Astrocyte (in vitro differentiated cells and primary cell): ENCODE measurements at regions not wholly inside any gene's neighbourhood (a gene's known extent, or its start where the extent isn't known, plus 50 kb on each side); places are given as distances from the start of the nearest gene placed in this dataset.
"Not testable (repeated sequence)": the region's sequence is repeated elsewhere in the genome, so short reads cannot be mapped to it uniquely, and the experiment has no call there.

Experiments
- DNase-seq: peaks from one replicate; pipeline ENCODE4 v3.0.0-alpha.2; 2010; ENCODE audit warnings: low read depth
- FAIRE-seq: peaks from 2 replicates; lab custom pipeline; 2011; peaks lifted over from hg19 to GRCh38; lab: Jason Lieb, UNC
- H2AFZ ChIP-seq: 2 replicates; pipeline ENCODE4 v1.6.0; 2012; ENCODE audit warnings: low read depth, low read length, inconsistent platforms
- H3K27ac ChIP-seq: 2 replicates; pipeline ENCODE4 v1.5.1; 2011; ENCODE audit warnings: low read depth, low read length, inconsistent platforms
- H3K27me3 ChIP-seq: 2 replicates; pipeline ENCODE4 v1.6.0; 2011; ENCODE audit warnings: low read length, inconsistent platforms; ENCODE audit not compliant: insufficient read depth
- H3K36me3 ChIP-seq: 2 replicates; pipeline ENCODE4 v1.5.1; 2011; ENCODE audit warnings: low read length, inconsistent platforms; ENCODE audit not compliant: insufficient read depth
- H3K4me1 ChIP-seq: 2 replicates; pipeline ENCODE4 v1.5.1; 2011; ENCODE audit warnings: low read length, inconsistent platforms; ENCODE audit not compliant: insufficient read depth
- H3K4me2 ChIP-seq: 2 replicates; pipeline ENCODE4 v1.6.0; 2012; ENCODE audit warnings: low read length, inconsistent platforms
- H3K4me3 ChIP-seq: 2 replicates; pipeline ENCODE4 v1.5.1; 2011; ENCODE audit warnings: low read depth, mild to moderate bottlenecking, low read length, inconsistent platforms; ENCODE audit not compliant: insufficient read depth
- H3K79me2 ChIP-seq: 2 replicates; pipeline ENCODE4 v1.6.0; 2012; ENCODE audit warnings: mild to moderate bottlenecking, low read length, inconsistent platforms; ENCODE audit not compliant: insufficient read depth
- H3K9ac ChIP-seq: 2 replicates; pipeline ENCODE4 v1.6.0; 2012; ENCODE audit warnings: mild to moderate bottlenecking, low read length, inconsistent platforms
- H3K9me3 ChIP-seq: 2 replicates; pipeline ENCODE4 v1.5.1; 2012; ENCODE audit warnings: low read depth, mild to moderate bottlenecking, low read length, inconsistent platforms; ENCODE audit not compliant: insufficient read depth
- H4K20me1 ChIP-seq: 2 replicates; pipeline ENCODE4 v1.6.0; 2012; ENCODE audit warnings: low read length, inconsistent platforms; ENCODE audit not compliant: insufficient read depth
- H3K27ac Mint-ChIP-seq: one replicate; pipeline ENCODE4 v1.8.0; 2021; ENCODE audit warnings: mild to moderate bottlenecking, mixed read lengths; ENCODE audit not compliant: unreplicated experiment
- H3K27me3 Mint-ChIP-seq: one replicate; pipeline ENCODE4 v1.8.0; 2021; ENCODE audit warnings: low read depth, mixed read lengths; ENCODE audit not compliant: unreplicated experiment
- H3K36me3 Mint-ChIP-seq: one replicate; pipeline ENCODE4 v1.8.0; 2021; ENCODE audit warnings: low read depth, mixed read lengths; ENCODE audit not compliant: unreplicated experiment
- H3K4me1 Mint-ChIP-seq: one replicate; pipeline ENCODE4 v1.8.0; 2021; ENCODE audit warnings: low read depth, mixed read lengths; ENCODE audit not compliant: unreplicated experiment
- H3K4me3 Mint-ChIP-seq: one replicate; pipeline ENCODE4 v1.8.0; 2021; ENCODE audit warnings: mild to moderate bottlenecking, moderate library complexity, mixed read lengths; ENCODE audit not compliant: unreplicated experiment
- H3K9me3 Mint-ChIP-seq: one replicate; pipeline ENCODE4 v1.8.0; 2021; ENCODE audit warnings: mild to moderate bottlenecking, mixed read lengths; ENCODE audit not compliant: unreplicated experiment

GRCh38 chr1:206362994-206363393 lies 107.3 kb upstream of the IKBKE start:
- not testable (repeated sequence) for H3K9ac ChIP-seq, H3K9me3 ChIP-seq, H3K36me3 Mint-ChIP-seq, H3K9me3 Mint-ChIP-seq, H3K36me3 ChIP-seq, H3K27ac ChIP-seq, H3K27me3 Mint-ChIP-seq, H3K79me2 ChIP-seq, DNase-seq, H2AFZ ChIP-seq, H3K4me3 Mint-ChIP-seq, H3K27ac Mint-ChIP-seq, H4K20me1 ChIP-seq, H3K4me1 ChIP-seq, H3K27me3 ChIP-seq, H3K4me2 ChIP-seq, H3K4me3 ChIP-seq, FAIRE-seq
- peaks cover 17% of the 10 kb centered on the region for H3K4me1 Mint-ChIP-seq

GRCh38 chr1:206365271-206365670 lies 105.0 kb upstream of the IKBKE start:
- not testable (repeated sequence) for H2AFZ ChIP-seq, H3K9me3 Mint-ChIP-seq, H3K36me3 Mint-ChIP-seq, H3K9me3 ChIP-seq, H3K79me2 ChIP-seq, FAIRE-seq, H4K20me1 ChIP-seq, H3K27me3 ChIP-seq, H3K27ac Mint-ChIP-seq, H3K4me3 Mint-ChIP-seq, H3K36me3 ChIP-seq, H3K4me1 ChIP-seq, H3K27ac ChIP-seq, H3K4me2 ChIP-seq, H3K9ac ChIP-seq, H3K4me3 ChIP-seq, H3K27me3 Mint-ChIP-seq
- peak; percentile 12 for DNase-seq
- peaks cover 14% of the 10 kb centered on the region for H3K4me1 Mint-ChIP-seq

DNA sequence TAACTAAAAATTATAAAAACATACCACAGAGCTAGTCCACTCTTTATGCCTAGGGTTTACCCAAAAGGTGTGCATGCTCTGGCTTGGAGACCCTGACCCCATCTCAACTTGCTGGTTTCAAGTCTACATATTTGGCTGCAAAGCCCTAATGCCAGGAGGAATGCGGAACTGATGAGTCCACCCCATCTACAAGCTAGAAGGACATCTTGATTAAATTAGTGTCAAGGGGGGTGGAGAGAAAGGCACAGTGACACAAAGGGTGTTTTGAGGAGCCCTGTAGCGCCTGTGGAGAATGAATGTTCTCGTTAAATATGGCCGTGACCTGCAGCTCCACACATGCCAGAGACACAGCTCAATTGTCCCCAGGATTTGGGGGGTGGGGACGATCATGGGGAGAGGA lies 104.1 kb upstream of the IKBKE start:
- FAIRE-seq, H3K27me3 Mint-ChIP-seq, H3K9ac ChIP-seq, H3K4me3 ChIP-seq, H3K36me3 Mint-ChIP-seq, H4K20me1 ChIP-seq, H3K79me2 ChIP-seq, H3K4me2 ChIP-seq, H3K4me3 Mint-ChIP-seq, H3K4me1 ChIP-seq, H3K9me3 Mint-ChIP-seq, H2AFZ ChIP-seq, H3K9me3 ChIP-seq, H3K27me3 ChIP-seq, H3K36me3 ChIP-seq, H3K27ac ChIP-seq: not testable (repeated sequence)
- Mint-ChIP-seq H3K27ac (peak overlapping the region; percentile 47), H3K4me1 (peaks cover 14% of the 10 kb centered on the region)
- DNase-seq = peak; percentile 21

DNA sequence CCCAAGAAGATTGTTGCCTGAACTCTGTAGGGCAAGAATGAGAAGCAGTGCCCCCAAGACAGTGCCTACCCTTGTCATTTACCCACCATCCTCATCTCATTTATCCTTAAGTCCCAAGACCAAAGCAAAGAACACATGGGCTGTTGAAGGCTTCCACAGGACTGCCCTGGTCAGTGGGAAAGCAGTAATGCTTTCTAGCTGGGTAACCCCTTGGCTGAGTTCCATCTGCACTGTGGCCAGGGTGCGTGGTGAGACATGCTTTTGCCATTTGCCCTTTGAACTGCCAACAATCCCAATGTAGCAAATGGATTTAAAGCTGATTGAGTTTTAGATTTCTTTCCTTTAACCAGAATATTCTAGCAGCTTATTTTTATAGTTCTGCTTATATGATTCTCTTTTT lies 103.5 kb upstream of the IKBKE start:
- not testable (repeated sequence) for H3K4me3 Mint-ChIP-seq, H3K4me1 ChIP-seq, FAIRE-seq

DNA sequence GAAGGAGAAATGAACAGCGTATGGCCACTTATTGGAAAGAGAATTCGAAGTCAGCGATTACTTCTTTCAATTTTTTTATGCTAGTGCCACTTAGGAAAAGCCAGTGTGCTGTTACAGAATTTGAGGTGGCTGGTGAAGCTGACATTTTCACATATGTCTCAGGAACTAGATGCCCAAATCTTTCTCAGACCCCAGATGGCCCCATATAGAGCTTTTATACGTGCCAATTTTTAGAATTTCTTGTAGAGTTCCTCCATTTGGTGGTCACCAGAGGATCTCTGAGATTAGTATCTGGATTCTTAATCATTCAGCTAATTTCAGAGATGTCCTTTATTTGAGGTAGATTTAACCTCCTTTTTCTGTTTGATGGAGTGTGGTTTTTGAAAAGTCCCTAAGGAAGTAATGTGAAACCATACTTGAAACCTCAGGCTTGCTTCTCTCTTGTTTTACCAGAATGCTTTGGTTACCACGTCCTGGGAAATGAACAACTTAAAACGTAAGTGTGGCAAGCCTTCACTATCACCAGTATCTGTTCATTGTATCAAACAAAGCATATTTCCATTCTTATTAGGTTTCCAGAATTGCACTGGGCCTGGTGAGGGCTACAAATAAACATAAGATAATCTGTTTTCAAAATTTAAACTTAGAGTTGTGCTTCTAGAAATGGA lies 102.2 kb upstream of the IKBKE start:
- not testable (repeated sequence) for H3K36me3 Mint-ChIP-seq

More for the DNA sequence above, 103.5 kb upstream of the IKBKE start:
- not testable (repeated sequence) for H3K9me3 Mint-ChIP-seq, H3K4me2 ChIP-seq, H3K9ac ChIP-seq, H3K27ac Mint-ChIP-seq, H3K36me3 ChIP-seq, DNase-seq, H3K4me3 ChIP-seq, H4K20me1 ChIP-seq, H2AFZ ChIP-seq, H3K27ac ChIP-seq, H3K27me3 Mint-ChIP-seq, H3K27me3 ChIP-seq, H3K36me3 Mint-ChIP-seq, H3K79me2 ChIP-seq, H3K9me3 ChIP-seq
- H3K4me1 Mint-ChIP-seq = peaks cover 13% of the 10 kb centered on the region

GRCh38 chr1:206374725-206375124 lies 95.6 kb upstream of the IKBKE start:
- H3K27me3 Mint-ChIP-seq, H3K4me2 ChIP-seq, H3K9me3 ChIP-seq, FAIRE-seq, H3K36me3 Mint-ChIP-seq, H2AFZ ChIP-seq, DNase-seq, H3K4me1 Mint-ChIP-seq, H3K9me3 Mint-ChIP-seq, H3K27me3 ChIP-seq, H3K4me3 Mint-ChIP-seq, H3K27ac ChIP-seq, H3K27ac Mint-ChIP-seq, H4K20me1 ChIP-seq, H3K4me3 ChIP-seq, H3K4me1 ChIP-seq, H3K9ac ChIP-seq, H3K36me3 ChIP-seq, H3K79me2 ChIP-seq: not testable (repeated sequence)

More for the DNA sequence above, 102.2 kb upstream of the IKBKE start:
- not testable (repeated sequence) for H3K79me2 ChIP-seq, H3K27ac Mint-ChIP-seq, H3K9ac ChIP-seq, H3K4me3 Mint-ChIP-seq, H3K9me3 Mint-ChIP-seq, H3K4me1 ChIP-seq, H3K4me3 ChIP-seq, H3K27me3 Mint-ChIP-seq, H4K20me1 ChIP-seq, H3K9me3 ChIP-seq, H3K27ac ChIP-seq, H3K36me3 ChIP-seq, H3K4me2 ChIP-seq, H2AFZ ChIP-seq, DNase-seq, FAIRE-seq, H3K27me3 ChIP-seq
- peaks cover 10% of the 10 kb centered on the region for H3K4me1 Mint-ChIP-seq
